SK-N-SH (cell line): ENCODE measurements at regions not wholly inside any gene's neighbourhood (a gene's known extent, or its start where the extent isn't known, plus 50 kb on each side); places are given as distances from the start of the nearest gene placed in this dataset.

ENCODE experiments used
- CTCF ChIA-PET: fragments of 300-600, 350-600 bp; formaldehyde crosslinking; extraction: SDS; loops from one replicate; lab custom pipeline; 2021; lab: Yijun Ruan, JAX
- POLR2A ChIA-PET: fragments of 350-600 bp; sonication (Branson Sonifier 250); formaldehyde crosslinking; extraction: SDS; loops from one replicate; lab custom pipeline; 2020; ENCODE audit warnings: antibody characterized with exemption, inconsistent platforms; lab: Yijun Ruan, JAX
- DNase-seq: peaks from one replicate; pipeline ENCODE4 v3.0.0; 2012
- H2AFZ ChIP-seq: fragments of 200-600 bp; sonication (generic); 2 replicates; pipeline ENCODE4 v1.8.1; 2016; ENCODE audit warnings: antibody characterized with exemption, mild to moderate bottlenecking, low read depth
- H3F3A ChIP-seq: fragments of 200-600 bp; sonication (generic); replicated peaks from 2 replicates; pipeline ENCODE3; 2016; ENCODE audit warnings: antibody characterized with exemption, mild to moderate bottlenecking; ENCODE audit not compliant: insufficient read depth
- H3K27ac ChIP-seq, 2 experiments: fragments of 200-500 bp in 1 of 2; fragments of 200-600 bp in 1 of 2; sonication (Bioruptor generic) in 1 of 2; sonication (generic), shearing (Covaris generic) in 1 of 2; 2 replicates each; pipeline versions ENCODE4 v1.5.1 to v1.6.1; 2014 to 2016; ENCODE audit warnings: low read depth in 2 of 2, inconsistent platforms in 1 of 2, low read length in 1 of 2, mild to moderate bottlenecking in 1 of 2, mixed read lengths in 1 of 2
- H3K27me3 ChIP-seq: fragments of 200-600 bp; sonication (generic), shearing (Covaris generic); 2 replicates; pipeline ENCODE4 v1.6.1; 2016; ENCODE audit warnings: mixed run types; ENCODE audit not compliant: insufficient read depth
- H3K36me3 ChIP-seq, 2 experiments: fragments of 200-500 bp in 1 of 2; fragments of 200-600 bp in 1 of 2; sonication (Bioruptor generic) in 1 of 2; sonication (generic) in 1 of 2; replicated peaks in 1 of 2; 2 replicates each; pipeline versions ENCODE3 to v1.5.1; 2014 to 2016; ENCODE audit warnings: low read length in 1 of 2, mild to moderate bottlenecking in 1 of 2; ENCODE audit not compliant: insufficient read depth in 2 of 2, control insufficient read depth in 1 of 2
- H3K4me1 ChIP-seq, 2 experiments: fragments of 200-500 bp in 1 of 2; fragments of 200-600 bp in 1 of 2; sonication (Bioruptor generic) in 1 of 2; sonication (generic), shearing (Covaris generic) in 1 of 2; 2 replicates each; pipeline versions ENCODE4 v1.5.1 to v1.6.1; 2014 to 2016; ENCODE audit warnings: low read depth in 1 of 2, low read length in 1 of 2, mixed run types in 1 of 2; ENCODE audit not compliant: insufficient read depth in 2 of 2, control insufficient read depth in 1 of 2
- H3K4me2 ChIP-seq: fragments of 200-600 bp; sonication (generic), shearing (Covaris generic); 2 replicates; pipeline ENCODE4 v1.6.1; 2017; ENCODE audit warnings: mixed run types
- H3K4me3 ChIP-seq, 2 experiments: fragments of 200-500 bp in 1 of 2; fragments of 200-600 bp in 1 of 2; sonication (Bioruptor generic) in 1 of 2; sonication (generic), shearing (Covaris generic) in 1 of 2; 2 replicates each; pipeline versions ENCODE4 v1.5.1 to v1.8.1; 2014 to 2016; ENCODE audit warnings: low read depth in 2 of 2, inconsistent platforms in 1 of 2, low read length in 1 of 2, mild to moderate bottlenecking in 1 of 2, mixed read lengths in 1 of 2, moderate library complexity in 1 of 2
- H3K79me2 ChIP-seq: fragments of 200-600 bp; sonication (generic); 2 replicates; pipeline ENCODE4 v1.8.1; 2017; ENCODE audit warnings: mild to moderate bottlenecking; ENCODE audit not compliant: insufficient read depth
- H3K9ac ChIP-seq: fragments of 200-600 bp; sonication (generic); 2 replicates; pipeline ENCODE4 v1.6.1; 2017; ENCODE audit warnings: mixed run types
- H3K9me2 ChIP-seq: fragments of 200-600 bp; sonication (generic); 2 replicates; pipeline ENCODE4 v1.6.1; 2017; ENCODE audit warnings: mixed run types
- H3K9me3 ChIP-seq: fragments of 200-600 bp; sonication (generic); 2 replicates; pipeline ENCODE4 v1.6.1; 2017; ENCODE audit warnings: mixed run types, mild to moderate bottlenecking, moderate library complexity
- H4K20me1 ChIP-seq: fragments of 200-600 bp; sonication (generic); 2 replicates; pipeline ENCODE4 v1.6.1; 2017; ENCODE audit warnings: mild to moderate bottlenecking, mixed run types; ENCODE audit not compliant: insufficient read depth
- ELF1 ChIP-seq: IDR thresholded peaks from 2 replicates; pipeline ENCODE4 v1.4.0; 2012
- EZH2phosphoT487 ChIP-seq: fragments of 200-600 bp; sonication (generic); IDR thresholded peaks from 2 replicates; pipeline ENCODE4 v1.6.1; 2017; ENCODE audit warnings: low read depth, mixed run types, mild to moderate bottlenecking, antibody characterized with exemption, moderate library complexity, borderline replicate concordance
- FOXM1 ChIP-seq: IDR thresholded peaks from 2 replicates; pipeline ENCODE4 v1.4.0; 2012; ENCODE audit warnings: low read depth, mild to moderate bottlenecking
- GABPA ChIP-seq: IDR thresholded peaks from 2 replicates; pipeline ENCODE4 v1.4.0; 2012; ENCODE audit warnings: low read depth, mild to moderate bottlenecking
- GATA2 ChIP-seq: sonication (generic); formaldehyde crosslinking; IDR thresholded peaks from 2 replicates; pipeline ENCODE4 v1.5.0; 2020; ENCODE audit warnings: mild to moderate bottlenecking, missing genetic modification reagents
- IRF3 ChIP-seq: fragments of 150-350 bp; IDR thresholded peaks from 2 replicates; pipeline ENCODE4 v1.6.1; 2016; ENCODE audit warnings: mild to moderate bottlenecking, low read depth, low read length
- JUND ChIP-seq: IDR thresholded peaks from 2 replicates; pipeline ENCODE4 v1.4.0; 2012
- MXI1 ChIP-seq: IDR thresholded peaks from 2 replicates; pipeline ENCODE4 v1.6.1; 2012; ENCODE audit warnings: mild to moderate bottlenecking, low read depth, low read length, improper control_type of control experiment
- NFIC ChIP-seq: IDR thresholded peaks from 2 replicates; pipeline ENCODE4 v1.4.0; 2012; ENCODE audit warnings: borderline replicate concordance
- POLR2AphosphoS5 ChIP-seq: IDR thresholded peaks from 2 replicates; pipeline ENCODE4 v1.6.1; 2012; ENCODE audit warnings: low read depth, low read length
- RAD21 ChIP-seq: IDR thresholded peaks from 2 replicates; pipeline ENCODE4 v1.6.1; 2012; ENCODE audit warnings: mild to moderate bottlenecking, low read length
- SMC3 ChIP-seq: IDR thresholded peaks from 2 replicates; pipeline ENCODE4 v1.6.1; 2012; ENCODE audit warnings: low read depth, low read length, improper control_type of control experiment
- TAF1 ChIP-seq: IDR thresholded peaks from 2 replicates; pipeline ENCODE4 v1.6.1; 2012; ENCODE audit warnings: low read depth, mild to moderate bottlenecking, low read length, moderate library complexity, borderline replicate concordance
- ZBTB33 ChIP-seq: IDR thresholded peaks from 2 replicates; pipeline ENCODE4 v1.4.0; 2012; ENCODE audit warnings: low read depth, borderline replicate concordance
- WGBS: methylation state at CpG from one replicate; pipeline ENCODE4 v1.1.6; 2017; ENCODE audit warnings: low lambda C conversion rate; 5-methylcytosine and 5-hydroxymethylcytosine counted together
- TF ChIP-seq, protein P1 (sequence below): IDR thresholded peaks from 2 replicates; pipeline ENCODE4; 2012
- TF ChIP-seq, protein P2 (sequence below): fragments of 150-350 bp; IDR thresholded peaks from 2 replicates; pipeline ENCODE4 v1.6.1; 2017; ENCODE audit warnings: antibody characterized with exemption, low read length, low read depth, borderline replicate concordance
- TF ChIP-seq, protein P3 (sequence below): IDR thresholded peaks from 2 replicates; pipeline ENCODE4 v1.4.0; 2012; ENCODE audit warnings: low read depth

GRCh38 chr2:15734674-15735483 lies 143.2 kb downstream of the DDX1 start:
- Histone ChIP-seq H3K27ac (no peak overlapping the region), H3K36me3 (no peaks in the 10 kb centered on the region), H3K9me3 (no peaks in the 10 kb centered on the region), H3K9me2 (no peaks in the 10 kb centered on the region), H3K4me2 (no peak overlapping the region), H3K4me3 (no peak overlapping the region), H2AFZ (no peak overlapping the region), H3K79me2 (no peaks in the 10 kb centered on the region), H3K27me3 (no peaks in the 10 kb centered on the region), H3K4me1 (peaks cover 0 to 38% of the 10 kb centered on the region in 2 experiments; a peak in 2 of 4 replicates), H3F3A (no peaks in the 10 kb centered on the region), H4K20me1 (no peaks in the 10 kb centered on the region), H3K9ac (no peak overlapping the region)
- TF ChIP-seq IRF3, result no peak
- TF ChIP-seq POLR2AphosphoS5, result no peak
- TF ChIP-seq ZBTB33, result no peak
- TF ChIP-seq GATA2 (CRISPR knock-in tag), result no peak
- WGBS, result 43% methylated on average over 5 of the region's 5 CpGs
- DNase-seq, result no peak
- CTCF ChIA-PET, result interaction anchor here (1.0 to 3.8 kb wide), 4 partner anchors 13 to 205 kb away, joined by 3 to 14 read pairs (median 6); no protein-coding TSS in a partner anchor
- POLR2A ChIA-PET, result no interaction called here

- ChIA-PET CTCF (interaction anchor here (0.8 to 3.8 kb wide), 5 partner anchors 12 to 204 kb away, joined by 3 to 14 read pairs (median 3); no protein-coding TSS in a partner anchor), POLR2A (no interaction called here)
- Histone ChIP-seq H3K27me3 (no peaks in the 10 kb centered on the region), H3K4me1 (peaks cover 0 to 29% of the 10 kb centered on the region in 2 experiments; a peak in 1 of 4 replicates), H3K4me3 (no peak overlapping the region), H3F3A (no peaks in the 10 kb centered on the region), H3K9me3 (no peaks in the 10 kb centered on the region), H3K36me3 (no peaks in the 10 kb centered on the region), H3K4me2 (no peak overlapping the region), H4K20me1 (no peaks in the 10 kb centered on the region), H3K9me2 (no peaks in the 10 kb centered on the region), H3K9ac (no peak overlapping the region), H3K27ac (no peak overlapping the region), H2AFZ (no peak overlapping the region), H3K79me2 (no peaks in the 10 kb centered on the region)
- DNase-seq, result no peak
- 25% methylated on average over 6 of the region's 6 CpGs for WGBS
- TF ChIP-seq POLR2AphosphoS5 (no peak), ZBTB33 (no peak), MXI1 (no peak), TAF1 (no peak), RAD21 (no peak), GABPA (no peak), GATA2 (CRISPR knock-in tag) (no peak), FOXM1 (no peak), SMC3 (no peak), ELF1 (no peak), JUND (no peak), EZH2phosphoT487 (no peak), NFIC (no peak)
- TF ChIP-seq, protein P1, sequence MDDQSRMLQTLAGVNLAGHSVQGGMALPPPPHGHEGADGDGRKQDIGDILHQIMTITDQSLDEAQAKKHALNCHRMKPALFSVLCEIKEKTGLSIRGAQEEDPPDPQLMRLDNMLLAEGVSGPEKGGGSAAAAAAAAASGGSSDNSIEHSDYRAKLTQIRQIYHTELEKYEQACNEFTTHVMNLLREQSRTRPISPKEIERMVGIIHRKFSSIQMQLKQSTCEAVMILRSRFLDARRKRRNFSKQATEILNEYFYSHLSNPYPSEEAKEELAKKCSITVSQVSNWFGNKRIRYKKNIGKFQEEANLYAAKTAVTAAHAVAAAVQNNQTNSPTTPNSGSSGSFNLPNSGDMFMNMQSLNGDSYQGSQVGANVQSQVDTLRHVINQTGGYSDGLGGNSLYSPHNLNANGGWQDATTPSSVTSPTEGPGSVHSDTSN, result no peak
- TF ChIP-seq, protein P2, sequence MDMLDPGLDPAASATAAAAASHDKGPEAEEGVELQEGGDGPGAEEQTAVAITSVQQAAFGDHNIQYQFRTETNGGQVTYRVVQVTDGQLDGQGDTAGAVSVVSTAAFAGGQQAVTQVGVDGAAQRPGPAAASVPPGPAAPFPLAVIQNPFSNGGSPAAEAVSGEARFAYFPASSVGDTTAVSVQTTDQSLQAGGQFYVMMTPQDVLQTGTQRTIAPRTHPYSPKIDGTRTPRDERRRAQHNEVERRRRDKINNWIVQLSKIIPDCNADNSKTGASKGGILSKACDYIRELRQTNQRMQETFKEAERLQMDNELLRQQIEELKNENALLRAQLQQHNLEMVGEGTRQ, result no peak
- TF ChIP-seq, protein P3, sequence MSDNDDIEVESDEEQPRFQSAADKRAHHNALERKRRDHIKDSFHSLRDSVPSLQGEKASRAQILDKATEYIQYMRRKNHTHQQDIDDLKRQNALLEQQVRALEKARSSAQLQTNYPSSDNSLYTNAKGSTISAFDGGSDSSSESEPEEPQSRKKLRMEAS, result no peak
Observed at GRCh38 chr2:15735484-15736326, 144.0 kb downstream of the DDX1 start.
